ENCODE measurements at regions not wholly inside any gene's neighbourhood (a gene's known extent, or its start where the extent isn't known, plus 50 kb on each side); places are given as distances from the start of the nearest gene placed in this dataset.

DNA sequence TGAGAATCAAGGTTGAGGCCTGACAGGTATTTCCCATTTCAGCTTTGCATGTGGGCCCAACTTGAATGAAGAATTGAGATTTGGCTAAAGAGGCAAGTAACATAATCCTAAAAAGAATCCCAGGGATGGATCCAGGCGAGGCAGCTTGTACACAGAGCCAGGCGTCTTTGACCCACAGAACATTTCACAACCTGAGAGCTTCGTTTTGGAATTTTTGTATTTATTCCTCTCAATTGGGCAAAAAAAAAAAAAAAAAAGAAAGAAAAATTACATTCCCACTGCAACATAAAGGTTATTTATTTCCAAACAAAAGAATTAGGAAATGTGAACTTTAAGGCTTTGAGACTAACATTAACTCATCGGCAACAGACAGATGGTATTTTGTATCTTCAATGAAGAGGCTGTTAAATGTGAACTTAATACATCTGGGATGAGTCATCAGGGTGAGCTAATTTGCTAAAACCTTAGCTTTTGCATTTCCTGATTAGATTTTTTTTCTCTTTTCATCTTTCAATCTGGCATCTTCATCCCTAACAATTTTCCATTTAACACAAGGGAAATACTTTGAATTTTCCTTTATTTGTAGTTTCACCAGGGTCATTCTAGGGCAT is 478.5 kb upstream of the TNP1 start:
- no peak for TF ChIP-seq EZH2 (IDR thresholded peaks at IDR 0.05; ENCODE audit: borderline replicate concordance, insufficient read depth, low read depth, low read length, poor library complexity, severe bottlenecking)
- TF ChIP-seq, protein P1, sequence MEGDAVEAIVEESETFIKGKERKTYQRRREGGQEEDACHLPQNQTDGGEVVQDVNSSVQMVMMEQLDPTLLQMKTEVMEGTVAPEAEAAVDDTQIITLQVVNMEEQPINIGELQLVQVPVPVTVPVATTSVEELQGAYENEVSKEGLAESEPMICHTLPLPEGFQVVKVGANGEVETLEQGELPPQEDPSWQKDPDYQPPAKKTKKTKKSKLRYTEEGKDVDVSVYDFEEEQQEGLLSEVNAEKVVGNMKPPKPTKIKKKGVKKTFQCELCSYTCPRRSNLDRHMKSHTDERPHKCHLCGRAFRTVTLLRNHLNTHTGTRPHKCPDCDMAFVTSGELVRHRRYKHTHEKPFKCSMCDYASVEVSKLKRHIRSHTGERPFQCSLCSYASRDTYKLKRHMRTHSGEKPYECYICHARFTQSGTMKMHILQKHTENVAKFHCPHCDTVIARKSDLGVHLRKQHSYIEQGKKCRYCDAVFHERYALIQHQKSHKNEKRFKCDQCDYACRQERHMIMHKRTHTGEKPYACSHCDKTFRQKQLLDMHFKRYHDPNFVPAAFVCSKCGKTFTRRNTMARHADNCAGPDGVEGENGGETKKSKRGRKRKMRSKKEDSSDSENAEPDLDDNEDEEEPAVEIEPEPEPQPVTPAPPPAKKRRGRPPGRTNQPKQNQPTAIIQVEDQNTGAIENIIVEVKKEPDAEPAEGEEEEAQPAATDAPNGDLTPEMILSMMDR (IDR thresholded peaks at IDR 0.05), result no peak
